Fibroblast of skin of abdomen (primary cell): ENCODE measurements at regions not wholly inside any gene's neighbourhood (a gene's known extent, or its start where the extent isn't known, plus 50 kb on each side); places are given as distances from the start of the nearest gene placed in this dataset.
A peak's percentile ranks its signal among the peaks of the same experiment; 100 is the strongest.
"Not testable (repeated sequence)": the region's sequence is repeated elsewhere in the genome, so short reads cannot be mapped to it uniquely, and the experiment has no call there.

Experiments used
- DNase-seq: peaks from one replicate; pipeline ENCODE4 v3.0.0-alpha.2; 2013

DNA sequence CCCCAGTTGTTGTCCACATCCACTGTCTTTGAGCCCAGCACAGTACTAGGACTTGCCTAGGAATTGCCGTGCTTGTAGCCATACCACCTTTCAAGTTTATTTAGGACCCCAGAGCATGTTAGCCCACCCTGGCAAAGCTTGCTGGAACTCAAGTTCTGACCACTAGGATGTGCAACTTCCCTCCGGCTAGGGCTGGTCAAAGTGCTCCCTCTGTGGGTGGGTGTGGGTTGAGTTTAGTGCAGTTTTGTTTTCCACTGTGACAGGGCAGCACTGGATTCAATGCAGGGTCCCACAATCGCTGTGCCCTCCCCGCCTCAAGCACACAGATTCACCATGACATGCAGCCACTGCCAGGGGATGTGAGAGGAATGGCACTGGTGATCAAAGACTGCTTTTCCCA is 96.0 kb downstream of the RASGEF1B start:
- DNase-seq, result no peak

DNA sequence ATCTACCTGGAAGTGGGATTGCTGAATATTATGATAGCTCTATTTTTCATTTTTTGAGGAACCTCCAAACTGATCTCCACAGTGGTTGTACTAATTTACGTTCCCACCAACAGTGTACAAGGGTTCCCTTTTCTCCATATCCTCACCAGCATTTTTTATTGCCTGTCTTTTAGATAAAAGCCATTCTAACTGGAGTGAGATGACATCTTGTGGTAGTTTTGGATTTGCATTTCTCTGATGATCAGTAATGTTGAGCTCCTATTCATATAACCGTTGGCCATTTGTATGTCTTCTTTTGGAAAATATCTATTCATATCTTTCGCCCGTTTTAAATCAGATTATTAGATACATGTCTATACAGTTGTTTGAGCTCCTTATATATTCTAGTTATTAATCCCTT is 101.8 kb downstream of the RASGEF1B start:
- no peak for DNase-seq

DNA sequence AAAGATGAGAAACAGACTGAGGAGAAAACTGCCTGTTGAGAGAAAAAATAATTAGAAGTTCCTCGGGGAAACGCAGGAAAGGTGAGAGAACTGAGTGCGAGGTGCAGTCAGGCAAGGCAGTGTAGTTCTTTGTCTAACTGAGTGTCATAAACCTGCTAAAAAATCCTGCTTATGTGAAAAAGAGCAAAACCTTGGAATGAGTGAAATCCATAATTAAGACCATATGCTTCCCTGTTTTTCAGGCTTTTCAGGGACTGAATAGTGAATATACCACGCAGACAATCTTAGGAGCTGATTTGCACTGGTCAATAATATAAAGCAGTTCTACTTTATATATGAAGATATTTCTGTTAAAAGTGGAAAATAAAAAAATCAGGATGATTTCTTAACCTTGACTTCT is 104.9 kb downstream of the RASGEF1B start:
- peak; percentile 71 for DNase-seq

DNA sequence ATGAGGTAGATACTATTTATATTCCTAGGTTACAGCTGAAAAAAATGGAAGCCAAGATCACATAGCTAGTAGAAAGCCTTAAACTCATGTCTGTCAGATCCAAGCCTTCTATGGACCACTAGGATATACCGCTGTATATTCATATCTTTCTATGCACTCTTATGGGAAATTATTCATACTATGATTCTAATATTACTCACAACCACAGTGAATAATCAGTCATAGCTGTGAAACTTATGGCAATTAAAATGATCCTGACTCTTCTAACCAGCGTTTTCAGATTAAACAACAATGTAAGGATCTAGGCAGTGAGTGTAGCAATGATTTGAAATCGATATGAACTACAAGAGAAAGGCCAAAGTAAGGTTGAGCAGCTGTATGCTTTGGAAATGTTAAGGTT is 111.0 kb downstream of the RASGEF1B start:
- DNase-seq, result peak; percentile 71

DNA sequence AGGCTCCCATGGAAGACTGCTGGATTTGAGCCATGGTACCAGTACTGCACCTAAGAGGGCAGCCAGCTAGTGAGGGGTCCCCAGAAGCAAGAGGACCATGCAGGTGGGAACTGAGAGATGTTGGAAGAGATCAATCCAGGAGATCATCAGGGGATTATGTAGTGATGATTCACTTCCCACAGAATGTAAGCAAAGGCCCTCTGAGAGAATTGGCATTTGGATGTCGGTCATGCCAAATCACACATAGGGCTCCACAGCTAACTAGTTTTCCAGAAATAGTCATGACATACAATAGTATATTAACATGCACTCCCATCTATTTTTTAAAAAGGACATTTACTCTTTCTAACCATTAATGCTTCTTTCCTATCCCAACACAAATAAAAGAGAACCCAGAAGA is 112.5 kb downstream of the RASGEF1B start:
- DNase-seq, result peak; percentile 72

DNA sequence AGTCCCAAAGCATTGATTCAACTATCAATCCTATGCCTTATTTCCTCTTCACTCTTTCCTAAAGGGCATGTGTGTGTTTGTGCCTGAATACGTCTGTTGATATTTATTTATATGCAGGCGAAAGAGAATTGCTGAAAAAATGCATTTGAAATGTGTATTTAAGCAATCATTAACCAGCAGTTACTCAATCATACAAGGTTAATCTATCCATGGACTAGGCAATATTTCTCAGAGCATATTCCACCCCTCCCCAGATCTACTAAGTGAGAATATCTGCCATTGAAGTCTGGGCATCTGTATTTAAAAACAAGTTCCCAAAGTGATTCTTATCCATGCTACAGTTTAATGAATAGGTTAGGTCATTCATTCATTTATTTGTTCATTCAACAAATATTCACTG is 113.6 kb downstream of the RASGEF1B start:
- DNase-seq, result no peak

DNA sequence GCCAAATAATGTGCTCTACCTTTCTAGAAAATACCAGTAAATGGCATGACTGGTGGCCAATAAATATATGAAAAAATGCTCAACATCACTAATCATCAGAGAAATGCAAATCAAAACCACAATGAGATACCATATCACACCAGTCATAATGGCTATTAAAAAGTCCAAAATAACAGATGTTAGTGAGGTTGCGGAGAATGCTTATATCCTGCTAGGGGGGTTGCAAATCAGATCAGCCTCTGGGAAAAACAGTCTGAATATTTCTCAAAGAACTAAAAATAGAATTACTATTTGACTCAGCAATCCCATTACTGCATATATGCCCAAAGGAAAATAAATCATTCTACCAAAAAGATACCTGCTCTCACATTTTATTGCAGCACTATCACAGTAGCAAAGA is 115.1 kb downstream of the RASGEF1B start:
- DNase-seq, result peak; percentile 82

DNA sequence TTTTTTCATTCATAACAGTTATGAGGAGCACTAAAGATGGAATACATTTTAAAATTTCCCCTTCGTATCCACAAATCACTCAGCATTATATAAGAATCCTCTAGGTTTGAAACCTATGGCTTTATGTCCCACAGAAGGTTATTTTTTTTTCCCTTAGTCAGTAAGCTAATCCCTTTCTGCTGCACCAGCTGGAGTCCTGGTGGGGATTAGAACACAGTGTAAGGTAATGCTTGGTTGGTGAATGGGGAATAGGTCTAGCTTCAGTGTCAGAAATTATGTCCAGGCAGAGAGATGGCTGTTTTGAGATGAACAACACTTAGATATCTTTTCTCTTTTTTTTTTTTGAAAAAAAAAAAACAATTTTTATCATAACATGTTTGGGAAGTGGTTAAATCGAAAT is 116.6 kb downstream of the RASGEF1B start:
- DNase-seq, result no peak

DNA sequence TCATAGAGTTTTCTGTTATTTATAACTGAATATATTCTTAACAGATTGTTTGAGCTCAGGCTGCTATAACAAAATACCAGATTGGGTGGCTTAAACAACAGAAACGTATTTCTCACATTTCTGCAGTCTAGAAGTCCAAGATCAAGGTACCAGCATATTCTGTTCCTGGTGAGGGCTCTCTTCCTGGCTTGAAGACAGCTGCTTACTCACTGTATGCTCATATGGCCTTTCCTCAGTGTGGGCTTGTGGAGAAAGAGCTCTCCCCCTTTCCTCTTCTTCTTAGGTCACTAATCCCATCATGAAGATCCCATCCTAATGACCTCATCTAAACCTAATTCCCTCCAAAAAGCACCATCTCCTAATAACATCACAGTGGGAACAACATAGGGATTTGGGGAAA is 117.8 kb downstream of the RASGEF1B start:
- peak; percentile 56 for DNase-seq

DNA sequence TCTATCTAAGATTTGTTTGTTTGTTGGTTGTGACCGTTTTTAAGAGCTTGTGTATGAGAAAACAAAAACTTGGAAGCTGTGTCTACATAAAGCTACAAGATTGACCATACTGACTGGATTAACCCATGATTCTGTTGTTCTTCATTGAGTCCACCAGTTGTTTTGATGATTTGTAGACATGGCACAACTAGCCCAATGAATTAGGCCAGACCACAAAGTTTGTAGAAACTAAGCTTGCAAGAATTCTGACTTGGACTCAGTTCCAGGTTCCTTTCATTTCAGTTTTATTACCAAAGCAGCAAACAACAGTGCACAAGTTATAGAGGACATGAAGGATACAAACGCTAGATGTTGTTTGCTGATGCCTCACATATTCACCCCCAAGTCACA is 119.3 kb downstream of the RASGEF1B start:
- DNase-seq, result peak; percentile 67

DNA sequence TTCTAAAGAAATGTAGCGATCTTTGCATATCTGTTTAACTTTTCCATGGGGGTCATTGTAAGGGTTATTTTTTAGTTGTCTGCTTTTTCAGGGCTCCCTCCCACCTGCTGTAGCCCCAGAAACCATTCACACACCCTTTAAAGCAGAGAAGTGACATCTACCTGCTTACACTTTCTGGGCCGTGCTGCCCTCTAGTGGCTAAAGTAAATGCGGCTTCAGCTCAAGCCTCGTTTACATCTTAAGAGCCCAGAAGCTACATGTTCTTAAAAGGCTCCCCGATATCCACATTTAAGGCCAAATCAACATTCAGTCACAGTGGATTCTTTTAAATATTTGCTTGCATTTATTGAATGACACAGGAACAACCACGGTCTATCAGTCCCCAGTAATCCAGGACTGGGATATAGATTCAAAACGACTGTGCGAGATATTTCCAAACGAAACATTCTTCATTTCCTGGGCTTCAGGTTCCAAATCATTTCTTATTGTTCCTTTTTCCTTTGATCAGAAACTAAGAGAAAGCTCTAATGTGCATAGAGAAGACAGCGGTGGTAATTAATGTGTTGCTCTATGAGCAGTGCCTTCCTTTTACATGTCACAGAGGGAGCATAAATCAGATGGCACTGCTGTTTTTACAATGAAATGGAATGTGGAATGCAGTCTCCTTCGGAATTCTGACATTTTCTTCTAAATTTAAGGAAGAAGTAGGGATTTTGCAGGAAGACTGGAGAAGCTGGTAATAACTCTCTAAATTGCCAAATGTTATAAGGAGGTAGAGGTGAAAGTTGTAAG is 119.9 kb downstream of the RASGEF1B start:
- peak; percentile 68 for DNase-seq

DNA sequence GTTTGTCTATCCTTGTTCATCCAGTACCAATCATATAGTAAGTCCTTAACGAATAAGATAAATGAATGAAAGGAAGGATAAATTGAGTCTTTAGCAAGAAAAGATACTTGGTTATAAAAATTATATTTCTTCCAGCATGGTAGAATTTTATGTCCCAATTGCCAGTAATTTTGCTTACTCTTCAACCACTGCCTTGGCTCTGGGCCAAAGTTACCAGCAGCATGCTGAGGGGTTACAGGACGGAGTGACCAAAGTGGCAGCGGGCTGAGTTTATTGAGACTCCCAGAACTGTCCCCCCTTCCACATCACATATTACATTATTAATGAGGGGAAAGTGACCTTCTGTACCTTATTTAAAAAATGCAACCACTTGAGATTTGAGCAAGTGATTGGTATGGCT is 121.7 kb downstream of the RASGEF1B start:
- no peak for DNase-seq

DNA sequence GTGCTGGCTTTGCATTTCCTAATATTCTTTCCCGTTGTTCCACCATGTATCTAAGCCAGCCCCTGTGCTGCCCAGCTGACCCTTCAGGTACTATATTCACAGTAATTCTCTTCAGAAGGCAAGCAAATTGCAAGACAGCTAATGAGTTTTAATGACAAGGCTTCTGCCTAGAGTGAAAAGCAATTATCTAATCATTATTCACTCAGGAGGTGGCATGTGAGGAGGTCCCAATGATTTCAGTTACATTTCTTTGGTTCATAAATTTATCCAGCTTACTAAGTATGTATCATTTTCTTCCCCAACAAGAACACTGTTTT is 123.0 kb downstream of the RASGEF1B start:
- DNase-seq, result no peak

DNA sequence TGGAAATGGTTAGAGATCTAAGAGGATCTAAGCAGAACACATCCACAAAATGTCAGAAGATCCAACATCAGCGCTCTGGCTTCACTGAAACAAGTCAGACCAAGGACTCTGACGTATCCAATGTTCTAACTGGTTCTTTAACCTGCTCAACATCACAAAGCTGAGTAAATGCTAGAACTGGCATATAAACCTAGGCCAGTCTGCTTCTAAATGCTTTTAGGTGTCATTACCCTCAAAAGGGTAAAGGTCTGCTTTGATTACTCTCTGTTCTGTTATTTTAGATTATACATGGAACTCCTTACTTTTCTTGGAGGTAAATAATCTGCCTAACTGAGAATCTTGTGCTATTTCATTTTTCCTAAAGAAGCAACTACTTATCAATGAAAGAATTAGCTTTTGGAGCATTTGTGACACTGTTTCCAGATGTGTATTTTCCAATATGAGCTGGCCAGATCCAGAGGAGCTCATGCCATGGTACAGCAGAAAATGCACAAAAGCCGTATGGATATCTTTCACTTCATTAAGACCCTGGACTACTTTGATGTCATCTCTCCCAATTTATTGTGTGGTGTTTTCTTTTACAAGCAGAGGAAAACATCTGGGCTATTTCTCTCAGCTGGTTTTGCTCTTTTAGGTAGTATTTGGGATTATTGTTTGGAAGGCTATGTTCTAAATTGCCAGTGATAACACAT is 123.5 kb downstream of the RASGEF1B start:
- no peak for DNase-seq

DNA sequence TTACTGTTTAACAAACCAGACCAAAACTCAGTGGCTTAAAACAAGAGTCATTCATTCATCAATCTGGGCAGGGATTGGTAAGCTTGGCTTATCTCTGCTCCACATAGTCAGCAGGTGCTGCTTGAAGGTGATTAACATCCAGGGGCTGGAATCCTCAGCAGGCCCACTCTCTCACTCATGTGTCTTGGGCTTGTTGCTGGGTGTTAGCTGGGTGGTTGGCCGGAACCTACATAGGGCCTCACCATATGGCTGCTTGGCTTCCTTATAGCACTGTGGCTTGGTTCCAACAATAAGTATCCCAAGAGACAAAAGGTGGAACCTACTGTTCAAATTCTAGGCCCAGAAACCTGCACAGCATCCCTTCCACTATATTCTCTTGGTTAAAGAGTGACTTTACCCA is 125.0 kb downstream of the RASGEF1B start:
- no peak for DNase-seq

DNA sequence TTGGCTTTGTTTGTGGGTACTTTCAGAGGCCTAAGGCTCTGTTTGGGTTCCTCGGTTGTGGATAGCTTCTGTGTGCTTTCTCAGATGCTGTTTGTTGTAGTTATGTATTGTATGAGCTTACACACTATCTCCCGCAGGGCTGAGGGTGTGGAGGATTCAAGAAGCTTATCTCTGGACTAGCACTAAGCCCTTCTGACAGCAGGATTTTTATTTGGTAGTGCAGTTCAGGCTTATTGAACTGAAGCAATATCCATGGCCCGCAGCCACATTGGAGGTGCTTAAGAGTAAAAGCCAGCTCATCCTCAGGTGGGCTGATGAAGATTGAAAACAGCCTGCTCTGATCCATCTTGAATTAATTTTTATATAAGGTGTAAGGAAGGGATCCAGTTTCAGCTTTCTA is 128.2 kb downstream of the RASGEF1B start:
- no peak for DNase-seq

DNA sequence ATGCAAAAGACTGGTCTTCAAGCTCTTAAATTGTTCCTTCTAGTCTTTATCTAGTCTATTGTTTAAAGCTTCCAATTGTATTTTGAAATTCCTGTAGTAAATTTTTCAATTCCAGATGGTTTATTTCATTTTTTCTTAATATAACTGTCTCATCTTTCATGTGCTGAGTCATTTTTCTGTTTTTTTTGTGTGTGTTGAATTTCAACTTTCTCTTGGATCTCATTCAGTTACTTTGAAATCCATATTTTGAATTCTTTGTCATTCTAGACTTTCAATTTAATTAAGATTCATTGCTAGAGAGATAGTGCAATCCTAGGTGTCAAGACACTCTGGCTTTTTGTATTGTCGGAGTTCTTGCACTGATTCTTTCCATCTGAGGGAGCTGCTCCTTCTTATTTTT is 128.0 kb upstream of the PRKG2 start:
- no peak for DNase-seq

DNA sequence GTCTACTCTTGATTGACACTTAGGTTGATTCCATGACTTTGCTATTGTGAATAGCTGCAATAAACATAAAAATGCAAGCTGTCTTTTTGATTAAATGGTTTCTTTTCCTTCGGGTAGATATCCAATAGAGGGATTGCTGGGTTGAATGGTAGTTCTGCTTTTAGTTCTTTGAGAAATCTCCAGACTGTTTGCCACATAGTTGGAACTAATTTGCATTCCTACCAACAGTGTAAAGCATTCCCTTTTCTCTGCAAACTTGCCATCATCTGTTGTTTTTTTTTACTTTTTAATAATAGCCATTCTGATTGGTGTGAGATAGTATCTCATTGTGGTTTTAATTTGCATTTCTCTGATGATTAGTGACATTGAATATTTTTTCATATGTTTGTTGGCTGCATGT is 122.2 kb upstream of the PRKG2 start:
- DNase-seq, result no peak

DNA sequence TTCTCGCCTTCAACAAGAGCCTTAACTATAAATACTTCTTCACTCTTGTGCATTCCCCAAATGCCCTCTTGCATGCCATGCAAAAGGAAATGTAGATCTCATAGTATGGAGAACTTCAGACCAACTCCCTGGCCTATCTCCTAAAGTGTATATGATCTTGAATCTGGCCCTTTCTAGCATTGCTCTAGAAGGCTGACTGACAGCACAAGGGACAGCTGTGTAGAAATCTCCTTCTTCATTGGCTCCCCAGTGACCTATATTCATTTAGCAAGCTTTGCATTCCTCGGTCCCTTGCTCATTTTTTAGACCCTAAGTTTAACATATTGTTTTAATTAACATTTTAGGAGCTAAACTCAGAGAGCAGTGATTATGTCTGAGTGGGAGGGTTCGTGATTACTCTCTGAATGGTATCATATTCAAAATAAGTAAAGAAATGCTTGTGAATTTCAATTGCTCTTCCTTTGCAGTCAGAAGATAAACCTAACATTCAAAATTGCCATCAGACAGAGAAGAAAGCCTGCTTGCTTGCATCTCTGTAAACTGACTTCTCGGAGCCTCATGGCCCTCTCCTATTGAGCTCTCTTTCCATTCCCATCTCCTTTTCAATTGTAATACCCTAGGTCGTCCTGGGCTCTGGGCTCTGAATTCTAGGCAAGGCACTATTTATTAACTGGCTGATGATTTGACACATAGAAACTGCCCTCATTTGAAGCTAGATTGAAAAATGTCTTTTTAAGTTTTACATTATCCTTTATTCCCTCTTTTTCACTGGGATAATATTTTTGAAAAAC is 120.3 kb upstream of the PRKG2 start:
- peak; percentile 88 for DNase-seq

DNA sequence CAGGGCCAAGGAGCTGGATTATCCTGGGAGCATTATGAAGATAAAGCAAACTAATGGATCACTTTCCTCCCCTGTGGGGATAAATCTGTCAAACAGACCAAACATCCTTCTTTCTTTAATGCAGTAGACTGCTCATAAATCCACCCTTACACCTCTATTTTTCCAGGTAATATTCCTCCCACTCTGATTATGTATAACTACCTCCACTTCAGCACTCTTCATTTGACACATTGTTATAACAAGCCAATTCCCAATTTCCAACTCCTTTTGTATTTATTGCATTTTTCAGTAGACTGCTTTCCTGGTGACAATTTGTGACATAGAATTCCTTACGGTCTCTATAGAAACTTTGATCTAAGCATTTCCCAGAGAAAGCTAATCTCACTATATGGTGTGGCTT is 115.0 kb upstream of the PRKG2 start:
- no peak for DNase-seq

DNA sequence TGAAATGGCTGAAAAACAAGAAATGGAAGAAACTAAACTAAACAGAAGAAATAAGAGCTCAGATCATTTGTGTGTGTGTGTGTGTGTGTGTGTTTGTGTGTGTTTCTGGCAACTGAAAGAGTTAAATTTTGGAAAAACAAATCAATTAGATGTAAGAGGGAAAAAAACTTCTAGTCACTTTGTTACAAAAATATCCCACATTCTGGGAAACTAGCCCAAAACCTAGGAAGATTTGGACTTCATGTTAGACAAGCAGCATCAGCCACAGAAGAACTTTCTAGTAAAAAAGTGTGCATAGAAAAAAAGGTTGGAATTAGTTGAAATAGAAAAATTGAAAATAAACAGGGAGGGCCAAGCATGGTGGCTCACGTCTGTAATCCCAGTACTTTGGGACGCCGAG is 111.6 kb upstream of the PRKG2 start:
- no peak for DNase-seq

DNA sequence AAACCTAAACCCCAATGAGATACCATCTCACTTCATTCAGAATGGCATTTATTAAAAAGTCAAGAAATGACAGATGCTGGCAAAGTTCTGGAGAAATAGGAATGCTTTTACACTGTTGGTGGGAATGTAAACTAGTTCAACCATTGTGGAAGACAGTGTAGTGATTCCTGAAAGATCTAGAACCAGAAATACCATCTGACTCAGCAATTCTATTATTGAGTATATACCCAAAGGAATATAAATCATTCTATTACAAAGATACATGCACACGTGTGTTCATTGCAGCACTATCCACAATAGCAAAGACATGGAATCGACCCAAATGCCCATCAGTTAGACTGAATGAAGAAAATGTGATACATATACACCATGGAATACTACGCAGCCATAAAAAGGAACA is 109.6 kb upstream of the PRKG2 start:
- not testable (repeated sequence) for DNase-seq

DNA sequence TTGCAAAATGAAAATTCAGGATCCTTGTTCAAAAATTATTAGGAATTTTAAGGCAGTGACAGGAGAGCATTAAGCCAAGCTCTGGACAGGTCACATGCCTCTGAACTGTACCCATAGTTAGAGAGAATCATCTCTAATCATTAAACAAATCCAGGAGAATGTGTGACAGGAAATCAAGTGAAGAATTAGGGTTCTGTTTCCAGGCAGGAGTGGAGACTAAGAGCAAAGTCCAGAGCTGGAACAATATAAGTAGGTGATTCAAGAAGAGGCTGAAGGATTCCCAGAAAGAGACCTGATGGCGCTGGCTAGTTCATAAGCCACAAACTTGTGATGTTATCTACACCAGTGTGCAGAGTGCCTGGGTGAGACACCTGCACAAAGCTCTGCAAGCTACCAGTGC is 104.6 kb upstream of the PRKG2 start:
- no peak for DNase-seq
